ENCODE measurements at regions not wholly inside any gene's neighbourhood (a gene's known extent, or its start where the extent isn't known, plus 50 kb on each side); places are given as distances from the start of the nearest gene placed in this dataset.

- no peak for TF ChIP-seq CTCF (IDR thresholded peaks at IDR 0.05; ENCODE audit: control extremely low read depth, extremely low read depth, low read depth, missing control alignments)
- CTCF ChIA-PET: interaction anchor here (1.2 kb wide), 1 partner anchor 25 kb away, joined by 3 read pairs; no protein-coding TSS in a partner anchor
- DNase-seq (ENCODE audit: extremely low spot score): no peak
Measured at GRCh38 chr11:29183301-29183700, 833.5 kb downstream of the KCNA4 start.

GRCh38 chr11:29173660-29174062 is 843.2 kb downstream of the KCNA4 start:
- TF ChIP-seq CTCF (IDR thresholded peaks at IDR 0.05; ENCODE audit: control extremely low read depth, extremely low read depth, low read depth, missing control alignments): no peak
- ChIA-PET POLR2A (no interaction called here), CTCF (no interaction called here)
- DNase-seq (ENCODE audit: extremely low spot score): no peak

More at GRCh38 chr11:29183301-29183700, 833.5 kb downstream of the KCNA4 start:
- POLR2A ChIA-PET: no interaction called here

DNA sequence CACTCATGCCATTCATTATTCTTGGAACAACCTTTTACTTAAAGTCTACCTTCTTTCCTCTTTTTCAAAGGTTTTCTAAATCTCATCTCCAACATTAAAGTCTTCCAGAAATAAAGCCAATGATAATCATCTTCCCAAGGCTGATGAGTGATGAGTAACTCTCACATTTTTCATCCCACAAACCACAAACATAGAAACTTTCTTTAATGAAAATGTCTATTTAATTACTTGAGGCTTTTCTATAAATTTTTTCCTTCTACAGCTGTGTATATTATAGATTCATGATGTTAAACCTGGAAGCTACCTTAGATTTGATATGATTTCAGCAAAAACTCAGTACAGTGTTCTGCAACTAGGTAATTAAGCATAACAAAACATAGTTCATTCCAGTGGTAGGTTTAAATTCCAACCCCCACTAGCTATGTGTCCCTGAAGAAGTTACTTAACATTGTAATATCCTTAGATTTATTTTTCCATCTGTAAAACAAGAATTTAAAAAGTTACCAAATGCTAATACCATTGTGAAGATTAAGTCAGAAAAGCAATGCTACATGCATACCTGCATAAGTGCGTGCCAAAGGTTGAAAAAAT is 845.4 kb downstream of the KCNA4 start:
- DNase-seq (ENCODE audit: extremely low spot score): no peak
- ChIA-PET POLR2A (no interaction called here), CTCF (interaction anchor here (1.1 to 1.2 kb wide), 2 partner anchors 8 to 12 kb away, joined by 3 read pairs; no protein-coding TSS in a partner anchor)
- TF ChIP-seq CTCF (IDR thresholded peaks at IDR 0.05; ENCODE audit: control extremely low read depth, extremely low read depth, low read depth, missing control alignments): no peak

DNA sequence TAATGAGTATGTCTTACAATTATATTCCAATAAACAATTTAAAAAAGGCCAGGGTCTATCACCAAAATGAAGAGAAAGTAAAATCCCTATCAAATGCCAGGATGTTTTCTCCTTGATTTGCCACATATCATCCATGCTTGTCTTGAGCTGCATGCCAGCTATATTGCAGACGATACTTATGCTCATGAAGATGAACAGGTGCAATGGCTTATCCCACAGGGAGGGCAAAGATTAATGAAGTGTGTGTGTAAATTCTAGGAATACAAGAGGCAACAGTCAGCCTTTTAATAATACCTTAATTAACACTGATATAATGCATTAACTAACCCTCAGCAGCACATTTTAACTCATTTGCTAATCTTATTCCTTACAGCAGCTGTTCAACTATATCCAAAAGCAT is 850.5 kb downstream of the KCNA4 start:
- ChIA-PET CTCF (no interaction called here), POLR2A (no interaction called here)
- no peak for DNase-seq (ENCODE audit: extremely low spot score)
- TF ChIP-seq CTCF (IDR thresholded peaks at IDR 0.05; ENCODE audit: control extremely low read depth, extremely low read depth, low read depth, missing control alignments): no peak

GRCh38 chr11:29163231-29163630 is 853.6 kb downstream of the KCNA4 start:
- ChIA-PET CTCF (interaction anchor here (0.9 kb wide), 1 partner anchor 8 kb away, joined by 3 read pairs; no protein-coding TSS in a partner anchor), POLR2A (no interaction called here)
- DNase-seq (ENCODE audit: extremely low spot score): no peak
- TF ChIP-seq CTCF (IDR thresholded peaks at IDR 0.05; ENCODE audit: control extremely low read depth, extremely low read depth, low read depth, missing control alignments): no peak

- TF ChIP-seq CTCF (IDR thresholded peaks at IDR 0.05; ENCODE audit: control extremely low read depth, extremely low read depth, low read depth, missing control alignments): no peak
- no peak for DNase-seq (ENCODE audit: extremely low spot score)
- ChIA-PET POLR2A (no interaction called here), CTCF (no interaction called here)
Measured at GRCh38 chr11:29162491-29162890, 854.3 kb downstream of the KCNA4 start.

All from GM10248 (cell line).